ENCODE measurements at regions not wholly inside any gene's neighbourhood (a gene's known extent, or its start where the extent isn't known, plus 50 kb on each side); places are given as distances from the start of the nearest gene placed in this dataset.

GRCh38 chr2:153091344-153091743 lies 372.9 kb downstream of the ARL6IP6 start:
- TF ChIP-seq CTCF (IDR thresholded peaks at IDR 0.05; ENCODE audit: low read depth, low read length, missing input control), result no peak
- TF ChIP-seq REST (IDR thresholded peaks at IDR 0.05), result no peak
- TF ChIP-seq, protein P1, sequence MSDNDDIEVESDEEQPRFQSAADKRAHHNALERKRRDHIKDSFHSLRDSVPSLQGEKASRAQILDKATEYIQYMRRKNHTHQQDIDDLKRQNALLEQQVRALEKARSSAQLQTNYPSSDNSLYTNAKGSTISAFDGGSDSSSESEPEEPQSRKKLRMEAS (IDR thresholded peaks at IDR 0.05), result no peak
- no peak for TF ChIP-seq TAF1 (conservative IDR thresholded peaks at IDR 0.05)
- TF ChIP-seq RAD21 (IDR thresholded peaks at IDR 0.05), result no peak
- no peak for TF ChIP-seq FOXA1 (IDR thresholded peaks at IDR 0.05)
- TF ChIP-seq, protein P2, sequence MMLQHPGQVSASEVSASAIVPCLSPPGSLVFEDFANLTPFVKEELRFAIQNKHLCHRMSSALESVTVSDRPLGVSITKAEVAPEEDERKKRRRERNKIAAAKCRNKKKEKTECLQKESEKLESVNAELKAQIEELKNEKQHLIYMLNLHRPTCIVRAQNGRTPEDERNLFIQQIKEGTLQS (IDR thresholded peaks at IDR 0.05), result no peak
- TF ChIP-seq NR2F2 (IDR thresholded peaks at IDR 0.05), result no peak
- no peak for TF ChIP-seq ZBTB33 (IDR thresholded peaks at IDR 0.05)
- TF ChIP-seq JUND (IDR thresholded peaks at IDR 0.05), result no peak
- no peak for TF ChIP-seq FOXA2 (IDR thresholded peaks at IDR 0.05)
- no peak for TF ChIP-seq GABPA (IDR thresholded peaks at IDR 0.05 in 1 of 2, conservative IDR thresholded peaks at IDR 0.05 in 1 of 2)
- TF ChIP-seq RXRA (IDR thresholded peaks at IDR 0.05), result no peak

Data from liver (tissue), 3 donors.